ENCODE measurements at regions not wholly inside any gene's neighbourhood (a gene's known extent, or its start where the extent isn't known, plus 50 kb on each side); places are given as distances from the start of the nearest gene placed in this dataset.
A peak's percentile ranks its signal among the peaks of the same experiment; 100 is the strongest.

- TF ChIP-seq RB1 (IDR thresholded peaks at IDR 0.05; ENCODE audit: low read depth) (0 out of 2 replicates have a peak, but pooled peaks have one; percentile 31), RNF2 (IDR thresholded peaks at IDR 0.05) (no peak), ZNF263 (CRISPR knock-in tag; IDR thresholded peaks at IDR 0.05; ENCODE audit: borderline replicate concordance) (peak; percentile 74; the same call in 1 of the 2 replicates), IRF2 (CRISPR knock-in tag; IDR thresholded peaks at IDR 0.05) (no peak), MCM2 (IDR thresholded peaks at IDR 0.05; ENCODE audit: low read depth) (no peak), TAF9B (IDR thresholded peaks at IDR 0.05; ENCODE audit: partially characterized antibody) (no peak), HDAC8 (tag; IDR thresholded peaks at IDR 0.05) (no peak), FOS (IDR thresholded peaks at IDR 0.05; ENCODE audit: extremely low read depth, insufficient read length) (no peak), LARP7 (IDR thresholded peaks at IDR 0.05) (no peak), PCBP2 (IDR thresholded peaks at IDR 0.05; ENCODE audit: low read depth, low read length, poor library complexity, severe bottlenecking) (no peak), HNRNPL (IDR thresholded peaks at IDR 0.05; ENCODE audit: low read depth, low read length) (no peak), SMARCA5 (IDR thresholded peaks at IDR 0.05) (no peak), PTTG1 (tag; IDR thresholded peaks at IDR 0.05; ENCODE audit: low read depth) (no peak), NEUROD1 (IDR thresholded peaks at IDR 0.05; ENCODE audit: borderline replicate concordance, low read depth, low read length, partially characterized antibody) (no peak), SMARCA4 (IDR thresholded peaks at IDR 0.05) (peak; percentile 94), E4F1 (CRISPR knock-in tag; IDR thresholded peaks at IDR 0.05; ENCODE audit: borderline replicate concordance) (no peak), EWSR1 (IDR thresholded peaks at IDR 0.05; ENCODE audit: borderline replicate concordance, low read depth, partially characterized antibody) (no peak), NR1H2 (CRISPR knock-in tag; IDR thresholded peaks at IDR 0.05) (no peak), HDAC3 (IDR thresholded peaks at IDR 0.05; ENCODE audit: borderline replicate concordance, partially characterized antibody) (no peak), NELFE (IDR thresholded peaks at IDR 0.05; ENCODE audit: insufficient read depth, insufficient read length) (no peak), ZNF436 (CRISPR knock-in tag; IDR thresholded peaks at IDR 0.05) (no peak)
- TF ChIP-seq, protein P1, sequence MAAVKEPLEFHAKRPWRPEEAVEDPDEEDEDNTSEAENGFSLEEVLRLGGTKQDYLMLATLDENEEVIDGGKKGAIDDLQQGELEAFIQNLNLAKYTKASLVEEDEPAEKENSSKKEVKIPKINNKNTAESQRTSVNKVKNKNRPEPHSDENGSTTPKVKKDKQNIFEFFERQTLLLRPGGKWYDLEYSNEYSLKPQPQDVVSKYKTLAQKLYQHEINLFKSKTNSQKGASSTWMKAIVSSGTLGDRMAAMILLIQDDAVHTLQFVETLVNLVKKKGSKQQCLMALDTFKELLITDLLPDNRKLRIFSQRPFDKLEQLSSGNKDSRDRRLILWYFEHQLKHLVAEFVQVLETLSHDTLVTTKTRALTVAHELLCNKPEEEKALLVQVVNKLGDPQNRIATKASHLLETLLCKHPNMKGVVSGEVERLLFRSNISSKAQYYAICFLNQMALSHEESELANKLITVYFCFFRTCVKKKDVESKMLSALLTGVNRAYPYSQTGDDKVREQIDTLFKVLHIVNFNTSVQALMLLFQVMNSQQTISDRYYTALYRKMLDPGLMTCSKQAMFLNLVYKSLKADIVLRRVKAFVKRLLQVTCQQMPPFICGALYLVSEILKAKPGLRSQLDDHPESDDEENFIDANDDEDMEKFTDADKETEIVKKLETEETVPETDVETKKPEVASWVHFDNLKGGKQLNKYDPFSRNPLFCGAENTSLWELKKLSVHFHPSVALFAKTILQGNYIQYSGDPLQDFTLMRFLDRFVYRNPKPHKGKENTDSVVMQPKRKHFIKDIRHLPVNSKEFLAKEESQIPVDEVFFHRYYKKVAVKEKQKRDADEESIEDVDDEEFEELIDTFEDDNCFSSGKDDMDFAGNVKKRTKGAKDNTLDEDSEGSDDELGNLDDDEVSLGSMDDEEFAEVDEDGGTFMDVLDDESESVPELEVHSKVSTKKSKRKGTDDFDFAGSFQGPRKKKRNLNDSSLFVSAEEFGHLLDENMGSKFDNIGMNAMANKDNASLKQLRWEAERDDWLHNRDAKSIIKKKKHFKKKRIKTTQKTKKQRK (IDR thresholded peaks at IDR 0.05; ENCODE audit: borderline replicate concordance, low read depth, low read length): no peak
- TF ChIP-seq, protein P2, sequence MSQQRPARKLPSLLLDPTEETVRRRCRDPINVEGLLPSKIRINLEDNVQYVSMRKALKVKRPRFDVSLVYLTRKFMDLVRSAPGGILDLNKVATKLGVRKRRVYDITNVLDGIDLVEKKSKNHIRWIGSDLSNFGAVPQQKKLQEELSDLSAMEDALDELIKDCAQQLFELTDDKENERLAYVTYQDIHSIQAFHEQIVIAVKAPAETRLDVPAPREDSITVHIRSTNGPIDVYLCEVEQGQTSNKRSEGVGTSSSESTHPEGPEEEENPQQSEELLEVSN (IDR thresholded peaks at IDR 0.05; ENCODE audit: borderline replicate concordance in 1 of 2, extremely low read depth in 1 of 2, insufficient read depth in 1 of 2, insufficient read length in 1 of 2, low read depth in 1 of 2, low read length in 1 of 2, poor library complexity in 1 of 2, severe bottlenecking in 1 of 2): no peak
- TF ChIP-seq, protein P3, sequence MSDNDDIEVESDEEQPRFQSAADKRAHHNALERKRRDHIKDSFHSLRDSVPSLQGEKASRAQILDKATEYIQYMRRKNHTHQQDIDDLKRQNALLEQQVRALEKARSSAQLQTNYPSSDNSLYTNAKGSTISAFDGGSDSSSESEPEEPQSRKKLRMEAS (CRISPR knock-in tag; IDR thresholded peaks at IDR 0.05): no peak
These were observed 189.7 kb downstream of the BCAT1 start (continued) for GRCh38 chr12:24759155-24759554.
